ENCODE measurements at regions not wholly inside any gene's neighbourhood (a gene's known extent, or its start where the extent isn't known, plus 50 kb on each side); places are given as distances from the start of the nearest gene placed in this dataset.

- Histone ChIP-seq H3K27ac (replicated peaks) (no peak overlapping the region), H3K4me3 (replicated peaks; ENCODE audit: insufficient read depth, low read length) (no peak overlapping the region), H3K27me3 (ENCODE audit: insufficient read depth, poor library complexity, severe bottlenecking) (no peaks in the 10 kb centered on the region)
- no peak for DNase-seq (ENCODE audit: low read depth in 1 of 2, low spot score in 1 of 2)
- TF ChIP-seq POLR2AphosphoS5 (IDR thresholded peaks at IDR 0.05; ENCODE audit: low read depth): no peak
- TF ChIP-seq, protein P1, sequence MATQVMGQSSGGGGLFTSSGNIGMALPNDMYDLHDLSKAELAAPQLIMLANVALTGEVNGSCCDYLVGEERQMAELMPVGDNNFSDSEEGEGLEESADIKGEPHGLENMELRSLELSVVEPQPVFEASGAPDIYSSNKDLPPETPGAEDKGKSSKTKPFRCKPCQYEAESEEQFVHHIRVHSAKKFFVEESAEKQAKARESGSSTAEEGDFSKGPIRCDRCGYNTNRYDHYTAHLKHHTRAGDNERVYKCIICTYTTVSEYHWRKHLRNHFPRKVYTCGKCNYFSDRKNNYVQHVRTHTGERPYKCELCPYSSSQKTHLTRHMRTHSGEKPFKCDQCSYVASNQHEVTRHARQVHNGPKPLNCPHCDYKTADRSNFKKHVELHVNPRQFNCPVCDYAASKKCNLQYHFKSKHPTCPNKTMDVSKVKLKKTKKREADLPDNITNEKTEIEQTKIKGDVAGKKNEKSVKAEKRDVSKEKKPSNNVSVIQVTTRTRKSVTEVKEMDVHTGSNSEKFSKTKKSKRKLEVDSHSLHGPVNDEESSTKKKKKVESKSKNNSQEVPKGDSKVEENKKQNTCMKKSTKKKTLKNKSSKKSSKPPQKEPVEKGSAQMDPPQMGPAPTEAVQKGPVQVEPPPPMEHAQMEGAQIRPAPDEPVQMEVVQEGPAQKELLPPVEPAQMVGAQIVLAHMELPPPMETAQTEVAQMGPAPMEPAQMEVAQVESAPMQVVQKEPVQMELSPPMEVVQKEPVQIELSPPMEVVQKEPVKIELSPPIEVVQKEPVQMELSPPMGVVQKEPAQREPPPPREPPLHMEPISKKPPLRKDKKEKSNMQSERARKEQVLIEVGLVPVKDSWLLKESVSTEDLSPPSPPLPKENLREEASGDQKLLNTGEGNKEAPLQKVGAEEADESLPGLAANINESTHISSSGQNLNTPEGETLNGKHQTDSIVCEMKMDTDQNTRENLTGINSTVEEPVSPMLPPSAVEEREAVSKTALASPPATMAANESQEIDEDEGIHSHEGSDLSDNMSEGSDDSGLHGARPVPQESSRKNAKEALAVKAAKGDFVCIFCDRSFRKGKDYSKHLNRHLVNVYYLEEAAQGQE (IDR thresholded peaks at IDR 0.05; ENCODE audit: insufficient replicate concordance, low read depth): no peak
- TF ChIP-seq GABPA (IDR thresholded peaks at IDR 0.05; ENCODE audit: low read depth): no peak
- no peak for TF ChIP-seq SPI1 (IDR thresholded peaks at IDR 0.05; ENCODE audit: borderline replicate concordance, low read depth)
- TF ChIP-seq CTCF (IDR thresholded peaks at IDR 0.05; ENCODE audit: insufficient read depth, low read length): no peak
Observed at GRCh38 chr3:134708671-134709070, 57.8 kb upstream of the KY start.

DNA sequence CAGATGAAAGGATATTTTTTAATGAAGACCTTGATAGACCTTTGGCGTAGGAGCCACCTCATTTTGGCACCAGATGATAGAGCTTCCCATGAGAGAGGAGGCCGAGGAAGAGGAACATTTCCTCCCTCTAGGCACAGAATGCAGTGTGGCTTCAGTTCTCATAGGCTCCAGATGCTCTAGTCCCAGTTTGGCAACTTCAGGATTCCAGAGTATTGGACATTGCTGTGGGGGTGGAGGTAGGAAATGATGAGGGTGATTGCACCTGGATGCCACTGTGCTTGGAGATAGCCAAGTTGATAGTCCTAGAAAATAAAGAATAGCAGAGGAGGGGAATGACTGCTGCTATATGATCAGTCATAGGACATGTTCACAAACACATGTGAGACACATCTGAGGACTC is 58.3 kb upstream of the KY start:
- no peak overlapping the region for H3K27ac ChIP-seq (replicated peaks)
- H3K27me3 ChIP-seq (ENCODE audit: insufficient read depth, poor library complexity, severe bottlenecking): no peaks in the 10 kb centered on the region
- no peak for TF ChIP-seq POLR2AphosphoS5 (IDR thresholded peaks at IDR 0.05; ENCODE audit: low read depth)
- TF ChIP-seq, protein P1 (IDR thresholded peaks at IDR 0.05; ENCODE audit: insufficient replicate concordance, low read depth): no peak
- no peak for TF ChIP-seq GABPA (IDR thresholded peaks at IDR 0.05; ENCODE audit: low read depth)
- TF ChIP-seq CTCF (IDR thresholded peaks at IDR 0.05; ENCODE audit: insufficient read depth, low read length): no peak
- no peak for TF ChIP-seq SPI1 (IDR thresholded peaks at IDR 0.05; ENCODE audit: borderline replicate concordance, low read depth)
- H3K4me3 ChIP-seq (replicated peaks; ENCODE audit: insufficient read depth, low read length): no peak overlapping the region
- no peak for DNase-seq (ENCODE audit: low read depth in 1 of 2, low spot score in 1 of 2)

- no peak overlapping the region for H3K27ac ChIP-seq (replicated peaks)
- DNase-seq (ENCODE audit: low read depth in 1 of 2, low spot score in 1 of 2): no peak
- no peak for TF ChIP-seq POLR2AphosphoS5 (IDR thresholded peaks at IDR 0.05; ENCODE audit: low read depth)
- TF ChIP-seq SPI1 (IDR thresholded peaks at IDR 0.05; ENCODE audit: borderline replicate concordance, low read depth): no peak
- TF ChIP-seq, protein P1 (IDR thresholded peaks at IDR 0.05; ENCODE audit: insufficient replicate concordance, low read depth): no peak
- no peak for TF ChIP-seq CTCF (IDR thresholded peaks at IDR 0.05; ENCODE audit: insufficient read depth, low read length)
- no peak for TF ChIP-seq GABPA (IDR thresholded peaks at IDR 0.05; ENCODE audit: low read depth)
- no peaks in the 10 kb centered on the region for H3K27me3 ChIP-seq (ENCODE audit: insufficient read depth, poor library complexity, severe bottlenecking)
- no peak overlapping the region for H3K4me3 ChIP-seq (replicated peaks; ENCODE audit: insufficient read depth, low read length)
Observed at GRCh38 chr3:134709561-134710312, 58.9 kb upstream of the KY start.
